ENCODE measurements at regions not wholly inside any gene's neighbourhood (a gene's known extent, or its start where the extent isn't known, plus 50 kb on each side); places are given as distances from the start of the nearest gene placed in this dataset.

- Histone ChIP-seq H3K9me3 (ENCODE audit: control insufficient read depth, low read length) (no peaks in the 10 kb centered on the region), H3K27me3 (ENCODE audit: control insufficient read depth, insufficient read depth, low read length) (no peaks in the 10 kb centered on the region), H3K4me2 (ENCODE audit: low read length) (no peak overlapping the region), H3K9ac (no peak overlapping the region), H3K79me2 (no peaks in the 10 kb centered on the region), H3K36me3 (ENCODE audit: control insufficient read depth, insufficient read depth, low read length) (no peaks in the 10 kb centered on the region), H3K27ac (no peak overlapping the region), H2AFZ (no peak overlapping the region), H3K4me1 (no peaks in the 10 kb centered on the region), H3K4me3 (ENCODE audit: low read depth, low read length) (no peak overlapping the region)
- TF ChIP-seq, protein P1, sequence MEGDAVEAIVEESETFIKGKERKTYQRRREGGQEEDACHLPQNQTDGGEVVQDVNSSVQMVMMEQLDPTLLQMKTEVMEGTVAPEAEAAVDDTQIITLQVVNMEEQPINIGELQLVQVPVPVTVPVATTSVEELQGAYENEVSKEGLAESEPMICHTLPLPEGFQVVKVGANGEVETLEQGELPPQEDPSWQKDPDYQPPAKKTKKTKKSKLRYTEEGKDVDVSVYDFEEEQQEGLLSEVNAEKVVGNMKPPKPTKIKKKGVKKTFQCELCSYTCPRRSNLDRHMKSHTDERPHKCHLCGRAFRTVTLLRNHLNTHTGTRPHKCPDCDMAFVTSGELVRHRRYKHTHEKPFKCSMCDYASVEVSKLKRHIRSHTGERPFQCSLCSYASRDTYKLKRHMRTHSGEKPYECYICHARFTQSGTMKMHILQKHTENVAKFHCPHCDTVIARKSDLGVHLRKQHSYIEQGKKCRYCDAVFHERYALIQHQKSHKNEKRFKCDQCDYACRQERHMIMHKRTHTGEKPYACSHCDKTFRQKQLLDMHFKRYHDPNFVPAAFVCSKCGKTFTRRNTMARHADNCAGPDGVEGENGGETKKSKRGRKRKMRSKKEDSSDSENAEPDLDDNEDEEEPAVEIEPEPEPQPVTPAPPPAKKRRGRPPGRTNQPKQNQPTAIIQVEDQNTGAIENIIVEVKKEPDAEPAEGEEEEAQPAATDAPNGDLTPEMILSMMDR (IDR thresholded peaks at IDR 0.05), result no peak
These were observed 170.8 kb upstream of the ADAMTS16 start for GRCh38 chr5:4969351-4969750.

DNA sequence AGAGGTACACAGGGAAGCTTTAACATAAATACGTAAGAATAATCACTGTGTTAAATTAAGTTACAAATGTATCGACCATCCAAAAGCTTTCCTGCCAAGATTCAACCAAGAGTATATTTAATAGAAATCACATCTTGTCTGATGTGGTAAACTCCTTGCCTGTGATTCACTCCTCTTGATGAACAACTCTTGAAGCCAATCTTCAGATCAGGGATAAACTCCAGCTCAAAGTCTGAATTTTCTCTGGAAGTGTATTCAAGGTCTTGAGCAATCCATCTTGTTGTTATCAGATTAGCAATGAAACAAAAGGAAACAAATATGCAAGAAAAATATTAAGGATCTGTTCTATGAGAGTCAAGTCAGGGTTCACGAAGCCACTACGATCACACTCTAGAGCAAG, 170.0 kb upstream of the ADAMTS16 start:
- TF ChIP-seq, protein P1 (IDR thresholded peaks at IDR 0.05), result no peak
- Histone ChIP-seq H3K4me2 (ENCODE audit: low read length) (no peak overlapping the region), H3K27me3 (ENCODE audit: control insufficient read depth, insufficient read depth, low read length) (no peaks in the 10 kb centered on the region), H3K36me3 (ENCODE audit: control insufficient read depth, insufficient read depth, low read length) (no peaks in the 10 kb centered on the region), H3K9me3 (ENCODE audit: control insufficient read depth, low read length) (no peaks in the 10 kb centered on the region), H3K79me2 (no peaks in the 10 kb centered on the region), H3K4me1 (no peaks in the 10 kb centered on the region), H3K4me3 (ENCODE audit: low read depth, low read length) (no peak overlapping the region), H3K27ac (no peak overlapping the region), H2AFZ (no peak overlapping the region), H3K9ac (no peak overlapping the region)

- TF ChIP-seq, protein P1 (IDR thresholded peaks at IDR 0.05), result no peak
- Histone ChIP-seq H3K9me3 (ENCODE audit: control insufficient read depth, low read length) (no peaks in the 10 kb centered on the region), H3K27me3 (ENCODE audit: control insufficient read depth, insufficient read depth, low read length) (no peaks in the 10 kb centered on the region), H2AFZ (no peak overlapping the region), H3K27ac (no peak overlapping the region), H3K9ac (no peak overlapping the region), H3K79me2 (no peaks in the 10 kb centered on the region), H3K36me3 (ENCODE audit: control insufficient read depth, insufficient read depth, low read length) (no peaks in the 10 kb centered on the region), H3K4me2 (ENCODE audit: low read length) (no peak overlapping the region), H3K4me3 (ENCODE audit: low read depth, low read length) (no peak overlapping the region), H3K4me1 (no peaks in the 10 kb centered on the region)
These were observed 163.2 kb upstream of the ADAMTS16 start for GRCh38 chr5:4976902-4977301.

- no peak overlapping the region for H3K27ac ChIP-seq
- no peaks in the 10 kb centered on the region for H3K27me3 ChIP-seq (ENCODE audit: control insufficient read depth, insufficient read depth, low read length)
- no peaks in the 10 kb centered on the region for H3K9me3 ChIP-seq (ENCODE audit: control insufficient read depth, low read length)
- H3K9ac ChIP-seq, result no peak overlapping the region
- H3K79me2 ChIP-seq, result no peaks in the 10 kb centered on the region
- H3K4me1 ChIP-seq, result no peaks in the 10 kb centered on the region
- H3K4me2 ChIP-seq (ENCODE audit: low read length), result no peak overlapping the region
- TF ChIP-seq, protein P1 (IDR thresholded peaks at IDR 0.05), result no peak
- H3K4me3 ChIP-seq (ENCODE audit: low read depth, low read length), result no peak overlapping the region
- H2AFZ ChIP-seq, result no peak overlapping the region
- H3K36me3 ChIP-seq (ENCODE audit: control insufficient read depth, insufficient read depth, low read length), result no peaks in the 10 kb centered on the region
These were observed 162.6 kb upstream of the ADAMTS16 start for GRCh38 chr5:4977416-4978110.

DNA sequence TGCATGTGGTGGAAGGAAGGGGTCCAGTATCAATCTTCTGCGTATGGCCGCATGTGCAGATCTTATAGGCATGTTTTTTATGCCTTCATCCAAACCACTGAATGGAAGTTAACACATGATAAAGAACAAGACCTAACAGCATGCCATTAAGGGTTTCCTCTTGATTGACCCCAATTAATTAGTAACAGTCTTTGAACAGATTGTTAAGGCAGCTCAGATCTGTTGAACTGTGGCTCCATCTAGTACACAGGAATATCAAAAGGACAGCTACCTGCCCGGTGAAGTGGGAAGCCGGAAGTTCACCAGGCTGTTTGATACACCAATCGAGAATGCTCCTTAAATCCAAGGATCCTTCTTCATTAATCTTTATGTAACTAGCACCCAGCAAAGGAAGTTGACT, 159.9 kb upstream of the ADAMTS16 start:
- Histone ChIP-seq H3K4me3 (ENCODE audit: low read depth, low read length) (no peak overlapping the region), H3K27me3 (ENCODE audit: control insufficient read depth, insufficient read depth, low read length) (no peaks in the 10 kb centered on the region), H3K27ac (no peak overlapping the region), H3K36me3 (ENCODE audit: control insufficient read depth, insufficient read depth, low read length) (no peaks in the 10 kb centered on the region), H3K4me2 (ENCODE audit: low read length) (no peak overlapping the region), H2AFZ (no peak overlapping the region), H3K4me1 (no peaks in the 10 kb centered on the region), H3K9ac (no peak overlapping the region), H3K9me3 (ENCODE audit: control insufficient read depth, low read length) (no peaks in the 10 kb centered on the region), H3K79me2 (no peaks in the 10 kb centered on the region)
- TF ChIP-seq, protein P1 (IDR thresholded peaks at IDR 0.05), result no peak
